ENCODE measurements at regions not wholly inside any gene's neighbourhood (a gene's known extent, or its start where the extent isn't known, plus 50 kb on each side); places are given as distances from the start of the nearest gene placed in this dataset.

- TF ChIP-seq, protein P1, sequence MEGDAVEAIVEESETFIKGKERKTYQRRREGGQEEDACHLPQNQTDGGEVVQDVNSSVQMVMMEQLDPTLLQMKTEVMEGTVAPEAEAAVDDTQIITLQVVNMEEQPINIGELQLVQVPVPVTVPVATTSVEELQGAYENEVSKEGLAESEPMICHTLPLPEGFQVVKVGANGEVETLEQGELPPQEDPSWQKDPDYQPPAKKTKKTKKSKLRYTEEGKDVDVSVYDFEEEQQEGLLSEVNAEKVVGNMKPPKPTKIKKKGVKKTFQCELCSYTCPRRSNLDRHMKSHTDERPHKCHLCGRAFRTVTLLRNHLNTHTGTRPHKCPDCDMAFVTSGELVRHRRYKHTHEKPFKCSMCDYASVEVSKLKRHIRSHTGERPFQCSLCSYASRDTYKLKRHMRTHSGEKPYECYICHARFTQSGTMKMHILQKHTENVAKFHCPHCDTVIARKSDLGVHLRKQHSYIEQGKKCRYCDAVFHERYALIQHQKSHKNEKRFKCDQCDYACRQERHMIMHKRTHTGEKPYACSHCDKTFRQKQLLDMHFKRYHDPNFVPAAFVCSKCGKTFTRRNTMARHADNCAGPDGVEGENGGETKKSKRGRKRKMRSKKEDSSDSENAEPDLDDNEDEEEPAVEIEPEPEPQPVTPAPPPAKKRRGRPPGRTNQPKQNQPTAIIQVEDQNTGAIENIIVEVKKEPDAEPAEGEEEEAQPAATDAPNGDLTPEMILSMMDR (conservative IDR thresholded peaks at IDR 0.05; ENCODE audit: low read length): no peak
- TF ChIP-seq EZH2phosphoT487 (IDR thresholded peaks at IDR 0.05; ENCODE audit: borderline replicate concordance): no peak
Observed at GRCh38 chr7:50959560-50959959, 176.9 kb upstream of the GRB10 start.

All from Loucy (cell line).